H9 (cell line): ENCODE measurements at regions not wholly inside any gene's neighbourhood (a gene's known extent, or its start where the extent isn't known, plus 50 kb on each side); places are given as distances from the start of the nearest gene placed in this dataset.

Experiments
- DNase-seq: peaks from one replicate; pipeline ENCODE4 v3.0.0-alpha.2; 2017
- H2AFZ ChIP-seq: one replicate; pipeline ENCODE4 v1.6.1; 2013; ENCODE audit warnings: mild to moderate bottlenecking, low read length, control low read depth, moderate library complexity
- H2AK5ac ChIP-seq: 2 replicates; pipeline ENCODE4 v1.6.1; 2013; ENCODE audit warnings: low read length, control low read depth, mixed read lengths; ENCODE audit not compliant: insufficient read length
- H2BK120ac ChIP-seq: one replicate; pipeline ENCODE4 v1.6.1; 2013; ENCODE audit warnings: low read depth, mild to moderate bottlenecking, low read length, control low read depth, inconsistent platforms; ENCODE audit not compliant: poor library complexity, severe bottlenecking
- H2BK12ac ChIP-seq: 2 replicates; pipeline ENCODE4 v1.6.1; 2013; ENCODE audit warnings: low read length, control low read depth, mixed read lengths, low read depth; ENCODE audit not compliant: insufficient read length
- H2BK15ac ChIP-seq: 2 replicates; pipeline ENCODE4 v1.6.1; 2013; ENCODE audit warnings: low read depth, low read length, control low read depth
- H2BK20ac ChIP-seq: one replicate; pipeline ENCODE4 v1.6.1; 2013; ENCODE audit warnings: low read depth, mild to moderate bottlenecking, low read length, control low read depth, inconsistent platforms; ENCODE audit not compliant: poor library complexity, severe bottlenecking
- H2BK5ac ChIP-seq: 2 replicates; pipeline ENCODE4 v1.6.1; 2013; ENCODE audit warnings: low read length, control low read depth, mixed read lengths; ENCODE audit not compliant: insufficient read length
- H3K14ac ChIP-seq: 2 replicates; pipeline ENCODE4 v1.6.1; 2013; ENCODE audit warnings: low read length, control low read depth; ENCODE audit not compliant: insufficient read depth
- H3K18ac ChIP-seq: 2 replicates; pipeline ENCODE4 v1.6.1; 2013; ENCODE audit warnings: low read depth, mild to moderate bottlenecking, mixed read lengths, low read length, control low read depth; ENCODE audit not compliant: insufficient read length
- H3K23ac ChIP-seq: 2 replicates; pipeline ENCODE4 v1.6.1; 2013; ENCODE audit warnings: low read length, control low read depth, mixed read lengths, low read depth; ENCODE audit not compliant: insufficient read length
- H3K23me2 ChIP-seq: 2 replicates; pipeline ENCODE4 v1.6.1; 2013; ENCODE audit warnings: low read depth, mild to moderate bottlenecking, mixed read lengths, low read length, control low read depth; ENCODE audit not compliant: insufficient read length, poor library complexity, severe bottlenecking
- H3K27ac ChIP-seq: 2 replicates; pipeline ENCODE4 v1.5.1; 2013; ENCODE audit warnings: low read length, control low read depth, mixed read lengths, low read depth; ENCODE audit not compliant: insufficient read length
- H3K27me3 ChIP-seq: 2 replicates; pipeline ENCODE4 v1.6.1; 2013; ENCODE audit warnings: low read length, control low read depth, inconsistent platforms; ENCODE audit not compliant: insufficient read depth
- H3K4ac ChIP-seq: 2 replicates; pipeline ENCODE4 v1.6.1; 2013; ENCODE audit warnings: low read depth, mild to moderate bottlenecking, control low read depth, inconsistent platforms, low read length, moderate library complexity
- H3K4me1 ChIP-seq: 2 replicates; pipeline ENCODE4 v1.6.1; 2013; ENCODE audit warnings: low read length, control low read depth, inconsistent platforms; ENCODE audit not compliant: insufficient read depth
- H3K4me2 ChIP-seq: 2 replicates; pipeline ENCODE4 v1.6.1; 2013; ENCODE audit warnings: low read length, control low read depth, mixed read lengths; ENCODE audit not compliant: insufficient read length, insufficient read depth
- H3K56ac ChIP-seq: 2 replicates; pipeline ENCODE4 v1.6.1; 2013; ENCODE audit warnings: low read depth, mild to moderate bottlenecking, mixed read lengths, low read length, control low read depth; ENCODE audit not compliant: insufficient read length
- H3K79me1 ChIP-seq: 2 replicates; pipeline ENCODE4 v1.6.1; 2013; ENCODE audit warnings: low read depth, mild to moderate bottlenecking, moderate library complexity, low read length, control low read depth, inconsistent platforms; ENCODE audit not compliant: insufficient read depth, poor library complexity, severe bottlenecking
- H3K79me2 ChIP-seq: 2 replicates; pipeline ENCODE4 v1.6.1; 2013; ENCODE audit warnings: low read length, control low read depth, inconsistent platforms; ENCODE audit not compliant: insufficient read depth
- H3K9ac ChIP-seq: 2 replicates; pipeline ENCODE4 v1.6.1; 2013; ENCODE audit warnings: low read length, control low read depth, mixed read lengths; ENCODE audit not compliant: insufficient read length; ENCODE audit errors: extremely low read depth
- H3K9me3 ChIP-seq: one replicate; pipeline ENCODE4 v1.6.1; 2013; ENCODE audit warnings: low read depth, low read length, inconsistent platforms; ENCODE audit not compliant: control insufficient read depth
- H3T11ph ChIP-seq: one replicate; pipeline ENCODE4 v1.6.1; 2013; ENCODE audit warnings: mild to moderate bottlenecking, low read length, control low read depth, inconsistent platforms
- H4K20me1 ChIP-seq: one replicate; pipeline ENCODE4 v1.6.1; 2013; ENCODE audit not compliant: control insufficient read depth, insufficient read length, insufficient read depth
- H4K5ac ChIP-seq: 2 replicates; pipeline ENCODE4 v1.6.1; 2013; ENCODE audit warnings: low read depth, mild to moderate bottlenecking, mixed read lengths, low read length, control low read depth; ENCODE audit not compliant: insufficient read length
- H4K8ac ChIP-seq: replicated peaks from 2 replicates; pipeline ENCODE4 v1.6.1; 2013; ENCODE audit warnings: low read length, control low read depth, mixed read lengths, low read depth; ENCODE audit not compliant: insufficient read length
- H4K91ac ChIP-seq: 2 replicates; pipeline ENCODE4 v1.6.1; 2013; ENCODE audit warnings: low read depth, mild to moderate bottlenecking, moderate library complexity, mixed read lengths, low read length, control low read depth; ENCODE audit not compliant: insufficient read length
- H3K27ac Mint-ChIP-seq, 3 experiments: 2 replicates in 2 of 3; 3 replicates in 1 of 3; pipeline ENCODE4 v1.8.0; 2020 to 2021; ENCODE audit warnings: mixed read lengths in 3 of 3, mild to moderate bottlenecking in 1 of 3, moderate library complexity in 1 of 3
- H3K27me3 Mint-ChIP-seq: 2 replicates; pipeline ENCODE4 v1.8.0; 2021; ENCODE audit warnings: low read depth, mild to moderate bottlenecking, moderate library complexity, mixed read lengths
- H3K36me3 Mint-ChIP-seq, 3 experiments: 2 replicates in 2 of 3; 3 replicates in 1 of 3; pipeline ENCODE4 v1.8.0; 2020 to 2021; ENCODE audit warnings: low read depth in 3 of 3, mixed read lengths in 3 of 3; ENCODE audit not compliant: insufficient read depth in 1 of 3
- H3K4me1 Mint-ChIP-seq, 2 experiments: 2 replicates each; pipeline ENCODE4 v1.8.0; 2020; ENCODE audit warnings: mixed read lengths in 2 of 2
- H3K4me3 Mint-ChIP-seq, 2 experiments: 2 replicates in 1 of 2; 3 replicates in 1 of 2; pipeline ENCODE4 v1.8.0; 2020 to 2021; ENCODE audit warnings: mild to moderate bottlenecking in 2 of 2, mixed read lengths in 2 of 2, moderate library complexity in 1 of 2
- H3K9me3 Mint-ChIP-seq, 2 experiments: 2 replicates in 1 of 2; 3 replicates in 1 of 2; pipeline ENCODE4 v1.8.0; 2020; ENCODE audit warnings: mild to moderate bottlenecking in 2 of 2, mixed read lengths in 2 of 2, moderate library complexity in 1 of 2
- CTCF ChIP-seq: fragments of 200-600 bp; sonication (generic); conservative IDR thresholded peaks from 3 replicates; pipeline ENCODE4 v1.8.0; 2021; ENCODE audit warnings: antibody characterized with exemption, mild to moderate bottlenecking
- WGBS: extraction: QIAGEN DNeasy Blood & Tissue Kit; methylation state at CpG from one replicate; pipeline ENCODE4 v1.1.7; 2013; ENCODE audit warnings: missing lambda C conversion rate, low lambda C conversion rate, mixed read lengths; ENCODE audit not compliant: insufficient read length; ENCODE audit errors: extremely low coverage; 5-methylcytosine and 5-hydroxymethylcytosine counted together

DNA sequence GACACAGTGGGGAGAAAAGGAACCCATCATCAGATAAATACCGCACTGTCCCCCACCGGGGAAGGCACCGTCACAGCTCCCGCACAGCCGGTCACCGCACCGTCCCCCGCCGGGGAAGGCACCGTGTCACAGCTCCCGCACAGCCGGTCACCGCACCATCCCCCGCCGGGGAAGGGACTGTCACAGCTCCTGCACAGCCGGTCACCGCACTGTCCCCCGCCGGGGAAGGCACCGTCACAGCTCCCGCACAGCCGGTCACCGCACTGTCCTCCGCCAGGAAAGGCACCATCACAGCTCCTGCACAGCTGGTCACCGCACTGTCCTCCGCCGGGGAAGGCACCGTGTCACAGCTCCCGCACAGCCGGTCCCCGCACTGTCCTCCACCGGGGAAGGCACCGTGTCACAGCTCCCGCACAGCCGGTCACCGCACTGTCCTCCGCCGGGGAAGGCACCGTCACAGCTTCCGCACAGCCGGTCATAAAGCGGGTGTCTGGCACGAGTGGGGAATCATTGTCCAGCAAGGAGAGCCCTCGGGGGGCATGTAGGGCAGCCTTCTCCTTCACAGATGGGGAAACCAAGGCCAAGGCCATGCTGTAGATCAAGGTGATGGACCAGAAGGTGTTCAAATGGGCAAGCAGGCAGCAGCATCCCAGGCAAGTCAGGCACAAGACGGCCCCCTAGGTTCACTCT, 280.1 kb downstream of the NPHP4 start:
- no peaks in the 10 kb centered on the region for H3K79me2 ChIP-seq
- no peaks in the 10 kb centered on the region for H4K20me1 ChIP-seq
- no peak overlapping the region for H3K4me2 ChIP-seq
- WGBS: no CpG with 5 or more reads among the region's 45 CpGs
- no peak overlapping the region for H2BK120ac ChIP-seq
- H4K5ac ChIP-seq: no peak overlapping the region
- H3K9ac ChIP-seq: no peak overlapping the region
- no peak overlapping the region for H3T11ph ChIP-seq
- H3K4me1 ChIP-seq: no peaks in the 10 kb centered on the region; the same call in 1 of the 2 replicates
- no peak overlapping the region for H2BK20ac ChIP-seq
- H3K27ac ChIP-seq: no peak overlapping the region
- H3K18ac ChIP-seq: no peak overlapping the region
- no peaks in the 10 kb centered on the region for H3K9me3 ChIP-seq
- no peaks in the 10 kb centered on the region for H3K27me3 ChIP-seq
- peaks cover 17 to 20% of the 10 kb centered on the region in 2 experiments for H3K4me1 Mint-ChIP-seq
- no peaks in the 10 kb centered on the region for H3K23me2 ChIP-seq
- peaks cover 14% of the 10 kb centered on the region in 2 experiments for H3K9me3 Mint-ChIP-seq
- no peak overlapping the region for H3K4me3 Mint-ChIP-seq
- H4K8ac ChIP-seq: no peak overlapping the region
- TF ChIP-seq CTCF: no peak
- no peak overlapping the region for H2BK5ac ChIP-seq
- peaks cover 1 to 12% (median 3%) of the 10 kb centered on the region in 3 experiments; a peak in 3 of 7 replicates for H3K36me3 Mint-ChIP-seq
- no peak overlapping the region for H2BK15ac ChIP-seq
- H2AK5ac ChIP-seq: no peak overlapping the region
- no peak overlapping the region for H3K4ac ChIP-seq
- H3K27me3 Mint-ChIP-seq: peaks cover 9% of the 10 kb centered on the region
- H3K23ac ChIP-seq: no peak overlapping the region
- no peak overlapping the region for H2AFZ ChIP-seq
- no peak overlapping the region for H3K27ac Mint-ChIP-seq
- H3K14ac ChIP-seq: no peak overlapping the region
- no peaks in the 10 kb centered on the region for H3K79me1 ChIP-seq
- no peak overlapping the region for H4K91ac ChIP-seq
- no peak overlapping the region for H2BK12ac ChIP-seq
- peak; percentile 17 for DNase-seq
- no peak overlapping the region for H3K56ac ChIP-seq
